SK-N-MC (cell line): ENCODE measurements at regions not wholly inside any gene's neighbourhood (a gene's known extent, or its start where the extent isn't known, plus 50 kb on each side); places are given as distances from the start of the nearest gene placed in this dataset.

Experiments used
- EZH2 ChIP-seq: fragments of 200-600 bp; sonication (generic); IDR thresholded peaks from one replicate; pipeline ENCODE4 v1.6.1; 2017; ENCODE audit warnings: antibody characterized with exemption
- POLR2AphosphoS5 ChIP-seq: IDR thresholded peaks from 2 replicates; pipeline ENCODE4 v1.6.1; 2012; ENCODE audit warnings: mild to moderate bottlenecking, low read depth, low read length, borderline replicate concordance

- TF ChIP-seq EZH2 (no peak), POLR2AphosphoS5 (no peak)
These were observed 63.1 kb downstream of the FZD10 start for GRCh38 chr12:130225347-130225746.
